ENCODE measurements at regions not wholly inside any gene's neighbourhood (a gene's known extent, or its start where the extent isn't known, plus 50 kb on each side); places are given as distances from the start of the nearest gene placed in this dataset.
"Not testable (repeated sequence)": the region's sequence is repeated elsewhere in the genome, so short reads cannot be mapped to it uniquely, and the experiment has no call there.

DNA sequence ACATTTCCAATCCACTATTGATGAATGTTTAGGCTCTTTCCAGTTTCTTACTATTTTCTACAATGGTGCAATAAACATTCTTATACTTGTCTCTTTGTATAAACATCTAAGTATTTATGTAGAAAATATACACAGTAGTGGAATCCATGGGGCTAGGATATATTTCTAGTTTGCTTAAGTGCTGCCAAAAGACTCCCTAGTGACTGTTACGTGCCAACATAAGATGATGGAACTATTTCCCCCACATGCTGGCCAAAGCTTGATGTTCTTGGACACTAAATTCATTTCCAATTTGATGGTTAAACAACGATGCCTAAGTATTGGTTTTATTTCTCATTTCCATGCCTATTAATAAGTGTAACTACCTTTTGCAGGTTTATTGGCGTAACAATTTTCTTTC lies 378.4 kb upstream of the HNRNPA3 start:
- in situ Hi-C loops (cut with HindIII; ENCODE audit: low pct_unique_long_range_greater_than_20kb, low sequenced_read_pairs) = no loop called here
- no peak for DNase-seq (ENCODE audit: low read depth, low spot score)

GRCh38 chr2:176843208-176843607 lies 369.4 kb upstream of the HNRNPA3 start:
- in situ Hi-C loops (cut with HindIII; ENCODE audit: low pct_unique_long_range_greater_than_20kb, low sequenced_read_pairs) = no loop called here

DNA sequence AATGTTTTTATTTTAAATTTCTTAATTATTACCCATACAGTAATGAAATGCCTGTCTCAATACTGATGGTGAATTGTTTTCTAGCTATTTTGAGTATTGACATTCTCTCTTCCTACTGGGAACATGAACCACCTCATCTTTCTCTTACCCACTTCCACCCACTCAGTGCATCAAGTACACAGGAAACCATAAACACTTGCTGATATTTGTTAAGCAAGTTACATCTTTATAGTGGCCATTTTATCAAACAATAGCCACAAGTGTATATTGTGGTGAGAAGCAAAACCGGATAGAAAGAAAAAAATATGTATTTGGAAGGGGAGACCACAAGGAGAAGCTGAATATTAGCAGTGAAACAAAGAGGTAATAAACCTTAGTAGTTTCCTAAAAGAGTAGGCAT lies 368.1 kb upstream of the HNRNPA3 start:
- in situ Hi-C loops (cut with HindIII; ENCODE audit: low pct_unique_long_range_greater_than_20kb, low sequenced_read_pairs) = no loop called here
- no peak for DNase-seq (ENCODE audit: low read depth, low spot score)

More at GRCh38 chr2:176843208-176843607, 369.4 kb upstream of the HNRNPA3 start:
- no peak for DNase-seq (ENCODE audit: low read depth, low spot score)

GRCh38 chr2:176845718-176846117 lies 366.9 kb upstream of the HNRNPA3 start:
- in situ Hi-C loops (cut with HindIII; ENCODE audit: low pct_unique_long_range_greater_than_20kb, low sequenced_read_pairs) = no loop called here
- no peak for DNase-seq (ENCODE audit: low read depth, low spot score)

DNA sequence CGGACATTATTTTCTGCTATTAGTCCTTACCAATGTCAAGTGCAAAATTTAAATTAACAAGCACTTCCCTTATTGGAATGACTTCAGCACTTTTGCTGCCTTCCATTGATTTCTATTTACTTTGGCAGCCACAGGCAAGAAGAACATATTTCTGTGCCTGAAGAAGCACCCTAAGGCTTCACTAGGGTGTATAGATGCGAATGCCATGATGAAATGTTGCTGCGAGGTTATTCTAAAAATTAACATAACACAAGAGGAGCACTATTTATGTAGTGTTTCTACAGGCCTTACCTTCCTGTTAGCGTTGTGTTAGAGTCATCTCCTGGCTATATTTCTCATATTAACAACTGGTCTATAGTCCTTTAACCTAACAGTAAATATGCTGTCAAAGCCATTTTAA lies 365.0 kb upstream of the HNRNPA3 start:
- in situ Hi-C loops (cut with HindIII; ENCODE audit: low pct_unique_long_range_greater_than_20kb, low sequenced_read_pairs) = no loop called here

DNA sequence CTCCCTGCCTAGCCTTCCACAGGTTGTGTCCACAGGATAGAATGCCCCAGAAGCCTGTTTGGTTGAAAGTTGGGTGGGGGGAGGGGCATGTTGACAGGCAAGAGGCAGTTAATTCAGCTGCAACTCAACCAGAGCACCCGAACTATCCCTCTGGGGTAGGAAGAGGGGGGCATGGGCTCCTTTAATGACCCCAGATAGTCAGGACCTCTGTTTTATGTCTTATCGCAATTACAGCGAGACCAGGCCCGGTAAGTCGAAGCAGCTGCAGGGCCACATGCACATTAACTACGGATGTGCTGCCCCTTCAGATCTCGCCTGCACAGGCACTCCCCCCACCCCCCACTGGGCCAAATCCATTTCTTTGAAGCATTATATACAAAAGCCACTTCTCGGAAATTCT lies 363.8 kb upstream of the HNRNPA3 start:
- DNase-seq (ENCODE audit: low read depth, low spot score) = no peak
- in situ Hi-C loops (cut with HindIII; ENCODE audit: low pct_unique_long_range_greater_than_20kb, low sequenced_read_pairs) = no loop called here

More for the DNA sequence above, 365.0 kb upstream of the HNRNPA3 start:
- no peak for DNase-seq (ENCODE audit: low read depth, low spot score)

DNA sequence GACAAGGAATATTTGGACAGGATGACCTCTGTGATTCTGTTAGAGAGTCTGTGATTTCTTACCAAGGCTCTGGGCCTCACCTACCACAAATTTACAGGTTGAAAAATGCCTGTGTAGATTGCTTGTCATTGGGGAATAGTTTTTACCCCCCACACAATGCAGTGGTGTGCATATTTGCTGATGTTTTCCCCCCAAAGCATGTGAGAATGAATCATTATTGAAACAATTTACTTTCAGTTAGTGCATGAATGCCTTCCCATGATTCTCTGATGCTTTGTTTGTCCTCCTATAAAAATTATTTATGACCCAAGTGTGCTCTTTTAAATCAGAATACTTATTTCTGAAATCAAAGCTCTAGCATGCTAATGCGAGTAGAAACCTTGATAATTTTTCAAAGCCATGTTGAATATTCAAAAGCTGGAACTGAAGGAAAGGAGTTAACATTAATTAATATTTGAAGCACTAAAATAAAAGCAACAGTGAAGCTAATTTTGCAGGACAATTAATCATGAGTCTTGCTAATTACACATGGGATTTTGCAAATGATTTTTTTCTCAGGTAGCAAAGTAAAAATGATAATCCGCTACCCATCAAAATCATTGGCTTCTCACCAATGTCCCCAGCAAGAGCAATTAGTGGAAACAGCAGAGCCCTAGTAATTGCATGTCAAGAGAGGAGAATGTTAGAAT lies 361.2 kb upstream of the HNRNPA3 start:
- no peak for DNase-seq (ENCODE audit: low read depth, low spot score)
- in situ Hi-C loops (cut with HindIII; ENCODE audit: low pct_unique_long_range_greater_than_20kb, low sequenced_read_pairs) = no loop called here

DNA sequence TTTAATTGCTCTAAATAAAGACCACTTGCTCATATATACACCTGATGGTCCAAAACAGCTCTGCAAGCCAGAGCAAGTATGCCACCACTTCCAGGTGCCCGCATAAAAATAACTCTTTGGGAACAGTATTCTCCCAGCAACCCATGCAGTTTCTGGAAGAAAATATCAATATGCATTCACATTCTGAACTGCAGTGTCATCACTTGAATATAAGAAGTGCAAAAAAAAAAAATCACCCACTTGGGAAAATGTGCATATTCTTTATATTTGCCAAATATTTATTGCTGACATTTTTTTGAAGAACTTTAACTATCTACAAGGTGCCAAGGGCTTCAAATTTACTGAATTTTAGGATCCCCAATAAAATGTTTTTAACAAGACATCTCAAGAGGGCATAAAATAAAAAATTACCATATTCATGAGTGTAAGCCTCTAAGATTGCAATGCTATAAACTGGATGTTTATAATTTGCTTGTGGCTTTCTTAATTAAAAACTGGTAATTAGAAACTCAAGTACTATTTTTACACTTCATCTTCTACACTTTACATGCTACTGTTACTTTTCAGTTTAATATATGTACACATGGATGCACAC lies 360.6 kb upstream of the HNRNPA3 start:
- DNase-seq (ENCODE audit: low read depth, low spot score) = no peak
- in situ Hi-C loops (cut with HindIII; ENCODE audit: low pct_unique_long_range_greater_than_20kb, low sequenced_read_pairs) = no loop called here

- in situ Hi-C loops (cut with HindIII; ENCODE audit: low pct_unique_long_range_greater_than_20kb, low sequenced_read_pairs) = no loop called here
- DNase-seq (ENCODE audit: low read depth, low spot score) = no peak
Measured at GRCh38 chr2:176852667-176853066, 359.9 kb upstream of the HNRNPA3 start.

- in situ Hi-C loops (cut with HindIII; ENCODE audit: low pct_unique_long_range_greater_than_20kb, low sequenced_read_pairs) = no loop called here
- DNase-seq (ENCODE audit: low read depth, low spot score) = no peak
Measured at GRCh38 chr2:176854062-176854461, 358.5 kb upstream of the HNRNPA3 start.

- in situ Hi-C loops (cut with HindIII; ENCODE audit: low pct_unique_long_range_greater_than_20kb, low sequenced_read_pairs) = no loop called here
- DNase-seq (ENCODE audit: low read depth, low spot score) = no peak
Measured at GRCh38 chr2:176854878-176855277, 357.7 kb upstream of the HNRNPA3 start.

GRCh38 chr2:176856683-176857082 lies 355.9 kb upstream of the HNRNPA3 start:
- no peak for DNase-seq (ENCODE audit: low read depth, low spot score)
- in situ Hi-C loops (cut with HindIII; ENCODE audit: low pct_unique_long_range_greater_than_20kb, low sequenced_read_pairs) = no loop called here

DNA sequence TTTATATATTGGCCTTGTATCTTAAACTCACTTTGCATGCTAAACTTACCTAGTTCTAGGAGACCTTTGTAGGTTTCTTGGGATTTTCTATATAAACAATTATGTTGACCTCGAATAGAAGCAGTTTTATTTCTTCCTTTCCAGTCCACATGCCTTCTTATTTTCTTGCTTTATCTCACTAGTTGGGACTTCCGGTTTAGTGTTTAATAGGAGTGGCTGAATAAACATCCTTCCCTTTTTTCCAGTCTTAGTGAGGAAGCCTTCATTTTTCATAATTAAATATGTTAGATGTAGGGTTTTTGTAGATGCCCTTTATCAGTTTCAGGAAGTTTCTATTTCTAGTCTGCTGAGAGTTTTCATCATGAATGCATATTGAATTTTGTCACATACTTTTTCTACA lies 347.3 kb upstream of the HNRNPA3 start:
- in situ Hi-C loops (cut with HindIII; ENCODE audit: low pct_unique_long_range_greater_than_20kb, low sequenced_read_pairs) = no loop called here
- no peak for DNase-seq (ENCODE audit: low read depth, low spot score)

DNA sequence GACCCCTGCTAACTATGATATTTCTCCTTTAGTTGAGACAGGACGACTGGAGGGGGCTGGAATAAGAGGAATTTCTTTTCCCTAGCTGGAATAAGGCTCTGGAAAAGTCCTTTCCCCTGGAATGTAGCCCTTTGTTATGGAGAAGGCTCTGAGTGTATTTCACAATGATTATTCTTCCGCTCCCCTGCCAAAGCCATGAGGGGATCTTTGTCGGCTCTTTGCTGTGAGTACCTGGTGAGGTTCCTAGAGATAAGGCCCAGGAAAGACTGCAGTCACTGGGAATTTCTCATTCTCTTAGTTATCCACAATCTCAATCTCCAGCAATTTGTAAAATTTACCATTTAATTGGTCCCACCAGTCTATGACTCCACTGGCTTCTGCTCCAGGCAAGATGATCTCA lies 340.2 kb upstream of the HNRNPA3 start:
- DNase-seq (ENCODE audit: low read depth, low spot score) = no peak
- in situ Hi-C loops (cut with HindIII; ENCODE audit: low pct_unique_long_range_greater_than_20kb, low sequenced_read_pairs) = no loop called here

DNA sequence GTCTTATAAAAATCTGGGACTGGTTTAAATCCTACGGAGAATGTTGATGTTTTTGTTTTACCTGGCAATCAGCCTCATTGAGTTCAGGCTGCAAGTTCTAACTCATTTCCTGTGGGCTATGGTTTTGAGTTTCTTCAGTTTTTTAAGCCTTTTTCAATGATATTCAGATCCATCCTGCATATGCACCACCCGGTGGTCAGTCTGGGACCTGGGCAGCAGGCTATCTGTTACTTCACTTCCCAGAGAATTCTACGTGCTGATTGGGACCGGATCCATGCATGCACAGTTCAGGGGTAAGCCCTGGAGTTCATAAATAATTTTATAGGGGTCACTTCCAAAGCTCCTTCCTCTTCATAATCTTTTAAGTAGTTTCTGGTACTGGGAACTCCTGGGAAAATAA lies 339.2 kb upstream of the HNRNPA3 start:
- in situ Hi-C loops (cut with HindIII; ENCODE audit: low pct_unique_long_range_greater_than_20kb, low sequenced_read_pairs) = no loop called here
- no peak for DNase-seq (ENCODE audit: low read depth, low spot score)

GRCh38 chr2:176876493-176877103 lies 336.0 kb upstream of the HNRNPA3 start:
- no peak for DNase-seq (ENCODE audit: low read depth, low spot score)
- in situ Hi-C loops (cut with HindIII; ENCODE audit: low pct_unique_long_range_greater_than_20kb, low sequenced_read_pairs) = no loop called here

- in situ Hi-C loops (cut with HindIII; ENCODE audit: low pct_unique_long_range_greater_than_20kb, low sequenced_read_pairs) = no loop called here
- no peak for DNase-seq (ENCODE audit: low read depth, low spot score)
Measured at GRCh38 chr2:176879426-176879995, 333.1 kb upstream of the HNRNPA3 start.

DNA sequence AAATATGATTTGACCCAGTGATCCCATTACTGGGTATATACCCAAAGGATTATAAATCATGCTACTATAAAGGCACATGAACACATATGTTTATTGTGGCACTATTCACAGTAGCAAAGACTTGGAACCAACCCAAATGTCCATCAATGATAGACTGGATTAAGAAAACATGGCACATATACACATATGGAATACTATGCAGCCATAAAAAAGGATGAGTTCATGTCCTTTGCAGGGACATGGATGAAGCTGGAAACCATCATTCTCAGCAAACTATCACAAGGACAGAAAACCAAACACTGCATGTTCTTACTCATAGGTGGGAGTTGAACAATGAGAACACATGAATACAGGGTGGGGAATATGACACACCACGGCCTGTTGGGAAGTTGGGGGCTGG lies 330.5 kb upstream of the HNRNPA3 start:
- DNase-seq (ENCODE audit: low read depth, low spot score); in situ Hi-C loops (cut with HindIII; ENCODE audit: low pct_unique_long_range_greater_than_20kb, low sequenced_read_pairs): not testable (repeated sequence)
